Mesendoderm (in vitro differentiated cells): ENCODE measurements at regions not wholly inside any gene's neighbourhood (a gene's known extent, or its start where the extent isn't known, plus 50 kb on each side); places are given as distances from the start of the nearest gene placed in this dataset.
"Not testable (repeated sequence)": the region's sequence is repeated elsewhere in the genome, so short reads cannot be mapped to it uniquely, and the experiment has no call there.

Experiments
- DNase-seq: peaks from one replicate; pipeline ENCODE4 v3.0.0; 2013
- H2AK5ac ChIP-seq: 2 replicates; pipeline ENCODE4 v1.6.1; 2013; ENCODE audit warnings: low read length, inconsistent platforms
- H2BK120ac ChIP-seq: 2 replicates; pipeline ENCODE4 v1.6.1; 2013; ENCODE audit warnings: low read depth, mild to moderate bottlenecking, low read length, moderate library complexity, mixed read lengths
- H2BK15ac ChIP-seq: replicated peaks from 2 replicates; pipeline ENCODE4 v1.6.1; 2013; ENCODE audit warnings: low read depth, mild to moderate bottlenecking, moderate library complexity
- H2BK5ac ChIP-seq: 2 replicates; pipeline ENCODE4 v1.6.1; 2013; ENCODE audit warnings: low read length, inconsistent platforms
- H3K18ac ChIP-seq: 2 replicates; pipeline ENCODE4 v1.6.1; 2013; ENCODE audit warnings: mild to moderate bottlenecking, low read length, mixed read lengths
- H3K23ac ChIP-seq: one replicate; pipeline ENCODE4 v1.6.1; 2013; ENCODE audit warnings: low read length
- H3K27ac ChIP-seq: 2 replicates; pipeline ENCODE4 v1.5.1; 2013; ENCODE audit warnings: low read depth, mild to moderate bottlenecking, inconsistent platforms, low read length, moderate library complexity
- H3K27me3 ChIP-seq: 2 replicates; pipeline ENCODE4 v1.6.1; 2013; ENCODE audit warnings: low read length, control low read depth, mild to moderate bottlenecking, inconsistent platforms; ENCODE audit not compliant: insufficient read depth, poor library complexity
- H3K36me3 ChIP-seq: 2 replicates; pipeline ENCODE4 v1.6.1; 2013; ENCODE audit warnings: low read length, inconsistent platforms; ENCODE audit not compliant: control insufficient read depth, insufficient read depth
- H3K4ac ChIP-seq: one replicate; pipeline ENCODE4 v1.6.1; 2013; ENCODE audit warnings: low read depth, mild to moderate bottlenecking, low read length, moderate library complexity
- H3K4me1 ChIP-seq: 2 replicates; pipeline ENCODE4 v1.6.1; 2013; ENCODE audit warnings: low read depth, low read length, inconsistent platforms; ENCODE audit not compliant: control insufficient read depth
- H3K4me2 ChIP-seq: 2 replicates; pipeline ENCODE4 v1.6.1; 2013; ENCODE audit warnings: low read length
- H3K4me3 ChIP-seq: 2 replicates; pipeline ENCODE4 v1.5.1; 2013; ENCODE audit warnings: mild to moderate bottlenecking, low read length
- H3K56ac ChIP-seq: one replicate; pipeline ENCODE4 v1.6.1; 2013; ENCODE audit warnings: low read length
- H3K79me1 ChIP-seq: 2 replicates; pipeline ENCODE4 v1.6.1; 2013; ENCODE audit warnings: low read length, inconsistent platforms
- H3K79me2 ChIP-seq: 2 replicates; pipeline ENCODE4 v1.6.1; 2013; ENCODE audit warnings: mild to moderate bottlenecking, low read length; ENCODE audit not compliant: control insufficient read depth, insufficient read depth
- H3K9ac ChIP-seq: 2 replicates; pipeline ENCODE4 v1.6.1; 2013; ENCODE audit warnings: low read length, inconsistent platforms
- H4K5ac ChIP-seq: one replicate; pipeline ENCODE4 v1.6.1; 2013; ENCODE audit warnings: low read length
- H4K8ac ChIP-seq: one replicate; pipeline ENCODE4 v1.6.1; 2013; ENCODE audit warnings: low read depth, mild to moderate bottlenecking, control low read depth, low read length, moderate library complexity
- WGBS: extraction: QIAGEN DNeasy Blood & Tissue Kit; methylation state at CpG from one replicate; pipeline ENCODE4 v1.1.7; 2013; ENCODE audit warnings: low lambda C conversion rate, missing lambda C conversion rate; ENCODE audit not compliant: insufficient coverage; ENCODE audit errors: extremely low coverage; 5-methylcytosine and 5-hydroxymethylcytosine counted together

DNA sequence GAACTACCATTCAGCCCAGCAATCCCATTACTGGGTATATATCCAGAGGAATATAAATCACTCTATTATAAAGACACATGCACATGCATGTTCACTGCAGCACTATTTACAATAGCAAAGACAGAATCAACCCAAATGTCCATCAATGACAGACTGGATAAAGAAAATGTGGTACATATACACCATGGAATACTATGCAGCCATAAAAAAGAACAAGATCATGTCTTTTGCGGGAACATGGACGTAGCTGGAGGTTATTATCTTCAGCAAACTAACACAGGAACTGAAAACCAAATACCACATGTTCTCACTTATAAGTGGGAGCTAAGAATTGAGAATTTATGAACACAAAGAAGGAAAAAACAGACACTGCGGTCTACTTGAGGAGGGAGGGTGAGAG lies 195.1 kb downstream of the GPAT3 start:
- not testable (repeated sequence) for H3K23ac ChIP-seq, H2BK5ac ChIP-seq, H4K8ac ChIP-seq, H3K18ac ChIP-seq, H2BK120ac ChIP-seq, H3K4me2 ChIP-seq, H4K5ac ChIP-seq, H2BK15ac ChIP-seq, H3K9ac ChIP-seq, H3K4ac ChIP-seq, H3K4me1 ChIP-seq, H2AK5ac ChIP-seq, H3K79me1 ChIP-seq, H3K56ac ChIP-seq, H3K27me3 ChIP-seq, H3K36me3 ChIP-seq, H3K79me2 ChIP-seq, DNase-seq, H3K4me3 ChIP-seq, H3K27ac ChIP-seq
- WGBS: no CpG with 5 or more reads among the region's 3 CpGs

- H2BK5ac ChIP-seq: no peak overlapping the region
- no peak overlapping the region for H2BK120ac ChIP-seq
- no peak overlapping the region for H2AK5ac ChIP-seq
- no peak overlapping the region for H3K23ac ChIP-seq
- H4K8ac ChIP-seq: no peak overlapping the region
- no peak for DNase-seq
- no peak overlapping the region for H3K56ac ChIP-seq
- no peak overlapping the region for H3K9ac ChIP-seq
- H3K4ac ChIP-seq: no peak overlapping the region
- no peaks in the 10 kb centered on the region for H3K4me1 ChIP-seq
- no peak overlapping the region for H3K4me2 ChIP-seq
- no peak overlapping the region for H3K27ac ChIP-seq
- no peak overlapping the region for H3K18ac ChIP-seq
- no peak overlapping the region for H3K4me3 ChIP-seq
- no peaks in the 10 kb centered on the region for H3K36me3 ChIP-seq
- H3K79me2 ChIP-seq: no peaks in the 10 kb centered on the region
- H4K5ac ChIP-seq: no peak overlapping the region
- no peaks in the 10 kb centered on the region for H3K79me1 ChIP-seq
- no peak overlapping the region for H2BK15ac ChIP-seq
- H3K27me3 ChIP-seq: no peaks in the 10 kb centered on the region
Observed at GRCh38 chr4:83728191-83728590, 192.3 kb downstream of the GPAT3 start.

GRCh38 chr4:83725336-83726085 lies 189.6 kb downstream of the GPAT3 start:
- Histone ChIP-seq H3K4me3 (no peak overlapping the region), H3K4ac (no peak overlapping the region), H2BK15ac (no peak overlapping the region), H2BK5ac (no peak overlapping the region), H3K18ac (no peak overlapping the region), H3K23ac (no peak overlapping the region), H4K8ac (no peak overlapping the region), H3K27me3 (no peaks in the 10 kb centered on the region), H3K56ac (no peak overlapping the region), H2BK120ac (no peak overlapping the region), H3K4me2 (no peak overlapping the region), H3K4me1 (no peaks in the 10 kb centered on the region), H4K5ac (no peak overlapping the region), H3K79me2 (no peaks in the 10 kb centered on the region), H3K27ac (no peak overlapping the region), H2AK5ac (no peak overlapping the region), H3K36me3 (no peaks in the 10 kb centered on the region), H3K79me1 (no peaks in the 10 kb centered on the region), H3K9ac (no peak overlapping the region)
- 100% methylated on average over 1 of the region's 6 CpGs for WGBS
- DNase-seq: no peak

DNA sequence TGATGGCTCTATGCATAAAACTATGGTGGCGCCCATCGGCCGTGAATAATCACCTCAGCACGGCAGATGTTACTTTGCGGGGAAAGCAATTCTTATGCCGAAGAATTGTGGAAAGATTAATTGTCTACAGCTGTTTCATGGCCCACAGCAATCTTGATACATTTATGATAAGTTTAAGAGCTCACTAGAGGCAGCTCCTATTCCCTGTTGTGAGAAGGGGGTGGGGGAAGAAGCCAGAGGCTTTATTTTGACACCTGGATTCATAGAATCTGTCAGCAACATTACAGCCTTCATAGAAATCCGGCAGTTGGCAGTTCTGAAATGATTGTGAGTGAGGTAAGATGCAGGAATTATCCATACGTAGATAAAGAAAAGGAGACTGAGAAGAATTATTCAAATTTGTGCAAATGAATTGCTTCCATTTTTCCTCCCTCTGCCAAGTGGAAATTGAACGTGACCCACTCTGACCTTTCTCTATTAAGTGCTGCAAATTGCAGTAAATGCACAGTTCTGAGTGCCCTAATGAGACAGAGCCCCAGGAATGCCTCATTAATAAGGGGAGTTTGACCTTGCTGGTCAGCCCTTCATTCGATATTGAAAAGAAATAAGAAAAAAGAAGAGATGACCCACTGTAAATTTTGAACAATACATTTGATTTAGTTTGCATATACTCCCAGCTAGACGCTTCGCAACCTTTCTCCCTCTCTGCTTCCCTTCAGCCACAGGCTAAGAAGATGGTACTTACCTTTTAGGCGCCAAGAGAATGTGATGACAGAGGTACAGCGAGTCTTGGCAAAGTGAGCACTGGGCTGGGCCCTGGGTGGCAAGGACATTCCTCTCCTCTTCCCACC lies 188.8 kb downstream of the GPAT3 start:
- Histone ChIP-seq H3K56ac (no peak overlapping the region), H4K8ac (no peak overlapping the region), H3K9ac (no peak overlapping the region), H3K4me1 (no peaks in the 10 kb centered on the region), H3K4me2 (no peak overlapping the region), H3K4me3 (no peak overlapping the region), H3K36me3 (no peaks in the 10 kb centered on the region), H2AK5ac (no peak overlapping the region), H3K79me1 (no peaks in the 10 kb centered on the region), H3K27ac (no peak overlapping the region), H4K5ac (no peak overlapping the region), H2BK15ac (no peak overlapping the region), H3K4ac (no peak overlapping the region), H2BK5ac (no peak overlapping the region), H3K23ac (no peak overlapping the region), H3K27me3 (no peaks in the 10 kb centered on the region), H3K18ac (no peak overlapping the region), H2BK120ac (no peak overlapping the region), H3K79me2 (no peaks in the 10 kb centered on the region)
- DNase-seq: no peak
- no CpG with 5 or more reads among the region's 14 CpGs for WGBS

DNA sequence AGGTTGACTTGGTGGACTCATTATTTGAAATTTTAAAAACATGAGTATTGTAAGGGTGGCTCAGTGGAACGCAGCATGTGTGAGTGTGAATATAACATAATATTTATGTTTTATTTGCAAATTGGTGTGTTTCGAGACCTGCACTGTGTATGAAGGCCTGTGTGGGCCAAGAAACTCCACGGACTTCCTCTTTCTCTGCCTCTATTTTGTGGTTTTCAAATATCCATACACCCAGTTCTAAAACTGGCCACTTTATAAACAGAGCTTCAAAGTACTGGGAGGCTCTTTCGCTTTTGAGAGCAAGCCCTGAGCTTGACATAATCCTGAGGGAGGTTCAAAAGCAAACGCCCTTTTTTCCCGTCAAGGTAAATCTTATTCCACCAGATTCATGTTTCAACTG lies 187.7 kb downstream of the GPAT3 start:
- no peak overlapping the region for H3K4me2 ChIP-seq
- no peaks in the 10 kb centered on the region for H3K79me1 ChIP-seq
- H2AK5ac ChIP-seq: no peak overlapping the region
- H3K27ac ChIP-seq: no peak overlapping the region
- no peak overlapping the region for H3K4ac ChIP-seq
- H3K18ac ChIP-seq: no peak overlapping the region
- no peak overlapping the region for H3K9ac ChIP-seq
- no peak overlapping the region for H2BK120ac ChIP-seq
- H3K56ac ChIP-seq: no peak overlapping the region
- no peaks in the 10 kb centered on the region for H3K79me2 ChIP-seq
- no peaks in the 10 kb centered on the region for H3K4me1 ChIP-seq
- no peak overlapping the region for H3K23ac ChIP-seq
- H3K27me3 ChIP-seq: no peaks in the 10 kb centered on the region
- no peak for DNase-seq
- no peak overlapping the region for H2BK15ac ChIP-seq
- H4K5ac ChIP-seq: no peak overlapping the region
- no peaks in the 10 kb centered on the region for H3K36me3 ChIP-seq
- no peak overlapping the region for H3K4me3 ChIP-seq
- no peak overlapping the region for H4K8ac ChIP-seq
- no CpG with 5 or more reads among the region's 6 CpGs for WGBS
- H2BK5ac ChIP-seq: no peak overlapping the region
